ENCODE measurements at regions not wholly inside any gene's neighbourhood (a gene's known extent, or its start where the extent isn't known, plus 50 kb on each side); places are given as distances from the start of the nearest gene placed in this dataset. TPM values are rescaled to one million over a fixed set of nuclear protein-coding genes. Genes with fewer than 3 reads are reported as not detected.

DNA sequence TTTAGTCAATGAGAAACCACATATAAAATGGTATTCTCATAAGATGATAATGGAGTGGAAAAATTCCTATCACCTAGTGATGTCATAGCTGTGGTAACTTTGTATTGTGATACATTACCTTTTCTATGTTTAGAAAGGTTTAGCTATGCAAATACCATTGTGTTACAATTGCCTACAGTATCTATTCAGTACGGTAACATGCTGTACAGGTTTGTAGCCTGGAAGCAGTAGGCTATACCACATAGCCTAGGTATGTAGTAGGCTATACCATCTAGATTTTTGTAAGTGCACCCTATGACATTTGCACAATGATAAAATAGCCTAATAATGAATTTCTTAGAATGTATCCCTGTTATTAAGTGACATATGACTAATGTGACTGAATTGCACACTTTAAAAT is 50.5 kb upstream of the CCDC196 start:
- WGBS, 2 donors = 89% methylated on average over 1 of the region's 1 CpG
- H3K9ac ChIP-seq (ENCODE audit: insufficient read depth in 1 of 2, low read length in 2 of 2) = no peak overlapping the region
- no peak overlapping the region for H3K4me3 ChIP-seq
- peaks cover 0 to 4% (median 0%) of the 10 kb centered on the region in 4 donors for H3K9me3 ChIP-seq (ENCODE audit: control insufficient read depth in 4 of 4, insufficient read depth in 3 of 4, low read length in 3 of 4)
- H3K4me1 ChIP-seq (ENCODE audit: control insufficient read depth in 5 of 5, insufficient read depth in 5 of 5, low read length in 5 of 5) = no peaks in the 10 kb centered on the region
- H3K27me3 ChIP-seq (ENCODE audit: control insufficient read depth in 3 of 3, insufficient read depth in 3 of 3, low read length in 2 of 3) = no peaks in the 10 kb centered on the region
- DNase-seq = no peak
- no peak for ATAC-seq (ENCODE audit: insufficient read depth, low FRiP score)
- TF ChIP-seq, protein P1, sequence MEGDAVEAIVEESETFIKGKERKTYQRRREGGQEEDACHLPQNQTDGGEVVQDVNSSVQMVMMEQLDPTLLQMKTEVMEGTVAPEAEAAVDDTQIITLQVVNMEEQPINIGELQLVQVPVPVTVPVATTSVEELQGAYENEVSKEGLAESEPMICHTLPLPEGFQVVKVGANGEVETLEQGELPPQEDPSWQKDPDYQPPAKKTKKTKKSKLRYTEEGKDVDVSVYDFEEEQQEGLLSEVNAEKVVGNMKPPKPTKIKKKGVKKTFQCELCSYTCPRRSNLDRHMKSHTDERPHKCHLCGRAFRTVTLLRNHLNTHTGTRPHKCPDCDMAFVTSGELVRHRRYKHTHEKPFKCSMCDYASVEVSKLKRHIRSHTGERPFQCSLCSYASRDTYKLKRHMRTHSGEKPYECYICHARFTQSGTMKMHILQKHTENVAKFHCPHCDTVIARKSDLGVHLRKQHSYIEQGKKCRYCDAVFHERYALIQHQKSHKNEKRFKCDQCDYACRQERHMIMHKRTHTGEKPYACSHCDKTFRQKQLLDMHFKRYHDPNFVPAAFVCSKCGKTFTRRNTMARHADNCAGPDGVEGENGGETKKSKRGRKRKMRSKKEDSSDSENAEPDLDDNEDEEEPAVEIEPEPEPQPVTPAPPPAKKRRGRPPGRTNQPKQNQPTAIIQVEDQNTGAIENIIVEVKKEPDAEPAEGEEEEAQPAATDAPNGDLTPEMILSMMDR (IDR thresholded peaks at IDR 0.05; ENCODE audit: control extremely low read depth, extremely low read depth) = no peak
- no peaks in the 10 kb centered on the region for H3K36me3 ChIP-seq (ENCODE audit: control insufficient read depth in 4 of 4, insufficient read depth in 4 of 4, low read length in 4 of 4)
- no peak overlapping the region for H3K27ac ChIP-seq (ENCODE audit: low read depth in 1 of 2, low read length in 1 of 2)

Small RNAs in the stretch of these regions (small RNA-seq; reads per million reads assigned to genes)
- gene RF00019 (ENCODE audit: low replicate concordance) = not detected
